ENCODE measurements at regions not wholly inside any gene's neighbourhood (a gene's known extent, or its start where the extent isn't known, plus 50 kb on each side); places are given as distances from the start of the nearest gene placed in this dataset.

GRCh38 chr20:57790176-57790575 lies 80.4 kb upstream of the PMEPA1 start:
- TF ChIP-seq POLR2A (IDR thresholded peaks at IDR 0.05) (no peak), CTCF (IDR thresholded peaks at IDR 0.05) (no peak), POLR2AphosphoS5 (IDR thresholded peaks at IDR 0.05) (no peak)

Measured in breast epithelium (tissue), 3 donors.